ENCODE measurements at regions not wholly inside any gene's neighbourhood (a gene's known extent, or its start where the extent isn't known, plus 50 kb on each side); places are given as distances from the start of the nearest gene placed in this dataset.

DNA sequence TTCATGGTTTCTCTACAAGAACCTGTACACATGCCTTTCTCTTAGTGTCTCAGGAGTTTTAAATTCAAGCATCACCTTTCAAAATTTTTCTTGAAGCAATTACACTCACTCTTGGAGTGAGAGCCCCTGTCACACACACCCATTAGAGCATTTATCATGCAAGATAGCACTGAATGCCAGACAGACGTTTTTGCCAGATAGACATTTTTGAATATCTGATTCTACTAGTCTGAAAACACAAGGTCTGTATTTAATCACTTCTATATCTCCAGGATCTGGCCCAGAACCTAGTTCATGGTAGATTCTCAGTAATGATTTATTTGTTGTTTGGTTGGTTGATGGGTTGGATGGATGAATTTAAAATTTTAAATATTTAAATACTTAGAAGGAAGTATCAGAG is 60.9 kb upstream of the PDE1C start:
- DNase-seq, result no peak
- no peak for TF ChIP-seq POLR2A (IDR thresholded peaks at IDR 0.05)
- H3K9me3 ChIP-seq, result no peaks in the 10 kb centered on the region
- H3K4me1 ChIP-seq, result no peaks in the 10 kb centered on the region
- H3K36me3 ChIP-seq, result peaks cover 0 to 5% of the 10 kb centered on the region in 2 donors
- H3K4me3 ChIP-seq, result no peak overlapping the region
- no peak overlapping the region for H3K27ac ChIP-seq
- intact Hi-C loops (cut with DNase I; ENCODE audit: low total_unique reads), result no loop called here
- no peaks in the 10 kb centered on the region for H3K27me3 ChIP-seq

DNA sequence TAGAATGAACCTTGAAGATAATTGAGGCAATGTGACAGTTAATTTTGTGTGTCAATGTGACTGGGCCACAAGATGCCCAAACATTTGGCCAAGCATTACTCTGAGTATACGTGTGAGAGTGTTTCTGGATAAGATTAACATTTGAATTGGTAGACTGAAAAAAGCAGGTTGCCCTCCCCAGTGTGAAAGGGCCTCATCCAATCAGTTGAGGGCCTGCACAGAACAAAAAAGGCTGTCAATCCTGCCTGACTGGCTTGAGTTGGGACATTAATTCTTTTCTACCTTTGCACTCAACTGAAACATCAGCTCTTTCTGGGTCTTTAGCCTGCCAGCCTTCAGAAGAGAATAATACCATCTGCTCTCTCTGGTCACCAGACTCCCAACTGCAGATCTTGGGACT is 56.6 kb upstream of the PDE1C start:
- Histone ChIP-seq H3K36me3 (peaks cover 0 to 5% of the 10 kb centered on the region in 2 donors), H3K9me3 (no peaks in the 10 kb centered on the region), H3K27me3 (no peaks in the 10 kb centered on the region), H3K4me3 (no peak overlapping the region), H3K27ac (no peak overlapping the region), H3K4me1 (no peaks in the 10 kb centered on the region)
- intact Hi-C loops (cut with DNase I; ENCODE audit: low total_unique reads), result no loop called here
- TF ChIP-seq POLR2A (IDR thresholded peaks at IDR 0.05), result no peak
- TF ChIP-seq, protein P1, sequence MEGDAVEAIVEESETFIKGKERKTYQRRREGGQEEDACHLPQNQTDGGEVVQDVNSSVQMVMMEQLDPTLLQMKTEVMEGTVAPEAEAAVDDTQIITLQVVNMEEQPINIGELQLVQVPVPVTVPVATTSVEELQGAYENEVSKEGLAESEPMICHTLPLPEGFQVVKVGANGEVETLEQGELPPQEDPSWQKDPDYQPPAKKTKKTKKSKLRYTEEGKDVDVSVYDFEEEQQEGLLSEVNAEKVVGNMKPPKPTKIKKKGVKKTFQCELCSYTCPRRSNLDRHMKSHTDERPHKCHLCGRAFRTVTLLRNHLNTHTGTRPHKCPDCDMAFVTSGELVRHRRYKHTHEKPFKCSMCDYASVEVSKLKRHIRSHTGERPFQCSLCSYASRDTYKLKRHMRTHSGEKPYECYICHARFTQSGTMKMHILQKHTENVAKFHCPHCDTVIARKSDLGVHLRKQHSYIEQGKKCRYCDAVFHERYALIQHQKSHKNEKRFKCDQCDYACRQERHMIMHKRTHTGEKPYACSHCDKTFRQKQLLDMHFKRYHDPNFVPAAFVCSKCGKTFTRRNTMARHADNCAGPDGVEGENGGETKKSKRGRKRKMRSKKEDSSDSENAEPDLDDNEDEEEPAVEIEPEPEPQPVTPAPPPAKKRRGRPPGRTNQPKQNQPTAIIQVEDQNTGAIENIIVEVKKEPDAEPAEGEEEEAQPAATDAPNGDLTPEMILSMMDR (IDR thresholded peaks at IDR 0.05), result no peak
- no peak for DNase-seq

All from uterus (tissue), 3 donors.